GM23338 (cell line): ENCODE measurements at regions not wholly inside any gene's neighbourhood (a gene's known extent, or its start where the extent isn't known, plus 50 kb on each side); places are given as distances from the start of the nearest gene placed in this dataset.

Experiments
- ATAC-seq: fragments of 200-7000 bp; cut with Tn5 transposase; 3 replicates; pipeline ENCODE4 v1.9.1; 2020
- DNase-seq: peaks from one replicate; pipeline ENCODE4 v3.0.0-alpha.2; 2015; ENCODE audit warnings: low spot score
- H2AFZ ChIP-seq: fragments of 200-600 bp; sonication (generic); 2 replicates; pipeline ENCODE4 v1.8.0; 2016; ENCODE audit warnings: antibody characterized with exemption, mild to moderate bottlenecking, moderate library complexity
- H3F3A ChIP-seq: fragments of 200-600 bp; sonication (generic); replicated peaks from 2 replicates; pipeline ENCODE4 v1.8.0; 2017; ENCODE audit warnings: antibody characterized with exemption, mixed run types, low read depth
- H3K27ac ChIP-seq: fragments of 200-600 bp; sonication (generic); 2 replicates; pipeline ENCODE4 v1.6.1; 2016; ENCODE audit warnings: low read depth
- H3K27me3 ChIP-seq: fragments of 200-600 bp; sonication (generic); 2 replicates; pipeline ENCODE4 v1.8.0; 2016; ENCODE audit warnings: mild to moderate bottlenecking, mixed run types, moderate library complexity; ENCODE audit not compliant: insufficient read depth
- H3K36me3 ChIP-seq: fragments of 200-600 bp; sonication (generic); 2 replicates; pipeline ENCODE4 v1.8.0; 2016; ENCODE audit warnings: mild to moderate bottlenecking; ENCODE audit not compliant: insufficient read depth
- H3K4me1 ChIP-seq: fragments of 200-600 bp; sonication (generic); 2 replicates; pipeline ENCODE4 v1.8.0; 2016; ENCODE audit warnings: mild to moderate bottlenecking, moderate library complexity; ENCODE audit not compliant: insufficient read depth
- H3K4me2 ChIP-seq: fragments of 200-600 bp; sonication (generic); 2 replicates; pipeline ENCODE4 v1.7.1; 2017; ENCODE audit warnings: mixed run types
- H3K4me3 ChIP-seq: fragments of 200-600 bp; sonication (generic); 2 replicates; pipeline ENCODE4 v1.6.1; 2016; ENCODE audit warnings: mixed run types
- H3K79me2 ChIP-seq: fragments of 200-600 bp; sonication (generic); replicated peaks from 2 replicates; pipeline ENCODE4 v1.8.0; 2017; ENCODE audit warnings: mild to moderate bottlenecking; ENCODE audit not compliant: insufficient read depth
- H3K9me2 ChIP-seq: fragments of 200-600 bp; sonication (generic); 2 replicates; pipeline ENCODE4 v1.8.0; 2017; ENCODE audit not compliant: insufficient read depth
- H4K20me1 ChIP-seq: fragments of 200-600 bp; sonication (generic); replicated peaks from 2 replicates; pipeline ENCODE4 v1.8.0; 2017; ENCODE audit warnings: mild to moderate bottlenecking; ENCODE audit not compliant: insufficient read depth
- H3K27ac Mint-ChIP-seq: 2 replicates; pipeline ENCODE4 v1.8.0; 2020; ENCODE audit warnings: inconsistent platforms, mild to moderate bottlenecking, moderate library complexity, mixed read lengths
- H3K27me3 Mint-ChIP-seq: 3 replicates; pipeline ENCODE4 v1.8.0; 2022; ENCODE audit warnings: low read depth, mild to moderate bottlenecking, moderate library complexity, mixed read lengths, inconsistent platforms; ENCODE audit not compliant: insufficient read depth, poor library complexity
- H3K36me3 Mint-ChIP-seq: 3 replicates; pipeline ENCODE4 v1.8.0; 2021; ENCODE audit warnings: low read depth, mild to moderate bottlenecking, inconsistent platforms, moderate library complexity, mixed read lengths
- H3K4me1 Mint-ChIP-seq: 3 replicates; pipeline ENCODE4 v1.8.0; 2020; ENCODE audit warnings: mild to moderate bottlenecking, inconsistent platforms, mixed read lengths
- H3K4me3 Mint-ChIP-seq: 3 replicates; pipeline ENCODE4 v1.8.0; 2021; ENCODE audit warnings: moderate library complexity, mild to moderate bottlenecking, inconsistent platforms, mixed read lengths
- H3K9me3 Mint-ChIP-seq: 3 replicates; pipeline ENCODE4 v1.8.0; 2020; ENCODE audit warnings: moderate library complexity, mild to moderate bottlenecking, inconsistent platforms, mixed read lengths
- CREB1 ChIP-seq: fragments of 250-450 bp; sonication (Bioruptor Pico); IDR thresholded peaks from 2 replicates; pipeline ENCODE4 v1.5.0; 2020; ENCODE audit warnings: low read depth, mild to moderate bottlenecking, moderate library complexity
- EZH2 ChIP-seq: fragments of 200-600 bp; sonication (generic); IDR thresholded peaks from one replicate; pipeline ENCODE4 v1.8.0; 2017; ENCODE audit warnings: antibody characterized with exemption, mild to moderate bottlenecking, low read depth; ENCODE audit not compliant: unreplicated experiment
- EZH2phosphoT487 ChIP-seq: fragments of 200-600 bp; sonication (generic); IDR thresholded peaks from one replicate; pipeline ENCODE4 v1.8.1; 2018; ENCODE audit warnings: antibody characterized with exemption; ENCODE audit not compliant: unreplicated experiment
- JUNB ChIP-seq: IDR thresholded peaks from one replicate; pipeline ENCODE4 v1.6.1; 2016; ENCODE audit warnings: antibody characterized with exemption; ENCODE audit not compliant: unreplicated experiment
- NANOG ChIP-seq: IDR thresholded peaks from 2 replicates; pipeline ENCODE4 v1.6.1; 2016; ENCODE audit warnings: antibody characterized with exemption, borderline replicate concordance
- STAT1 ChIP-seq: IDR thresholded peaks from one replicate; pipeline ENCODE4 v1.6.1; 2016; ENCODE audit warnings: antibody characterized with exemption; ENCODE audit not compliant: unreplicated experiment
- ZNF331 ChIP-seq: fragments of 250-450 bp; sonication (Bioruptor Pico); IDR thresholded peaks from 2 replicates; pipeline ENCODE4 v1.5.0; 2020; ENCODE audit warnings: low read depth, mild to moderate bottlenecking, moderate library complexity
- TF ChIP-seq, protein P1 (sequence below): IDR thresholded peaks from one replicate; pipeline ENCODE4 v1.6.1; 2018; ENCODE audit warnings: antibody characterized with exemption; ENCODE audit not compliant: unreplicated experiment
- TF ChIP-seq, protein P2 (sequence below), 2 experiments: fragments of 200-600 bp in 1 of 2; sonication (generic) in 1 of 2; conservative IDR thresholded peaks; 2 replicates each; pipeline versions ENCODE4 v1.5.1 to v1.6.1; 2016 to 2017; ENCODE audit warnings: antibody characterized with exemption in 2 of 2, low read depth in 2 of 2, mild to moderate bottlenecking in 2 of 2, moderate library complexity in 1 of 2

GRCh38 chr3:161913786-161914389 is 417.3 kb downstream of the OTOL1 start:
- Histone ChIP-seq H3K4me2 (no peak overlapping the region), H3K4me1 (no peaks in the 10 kb centered on the region), H3K27ac (no peak overlapping the region), H3K9me2 (no peaks in the 10 kb centered on the region), H3K36me3 (no peaks in the 10 kb centered on the region), H4K20me1 (no peaks in the 10 kb centered on the region), H3K79me2 (no peaks in the 10 kb centered on the region), H2AFZ (no peak overlapping the region), H3K27me3 (no peaks in the 10 kb centered on the region), H3F3A (no peaks in the 10 kb centered on the region), H3K4me3 (no peak overlapping the region)
- Mint-ChIP-seq H3K9me3 (peaks cover 7% of the 10 kb centered on the region; the same call in 2 of the 3 replicates), H3K27ac (no peak overlapping the region), H3K36me3 (peaks cover 7% of the 10 kb centered on the region; the same call in 2 of the 3 replicates), H3K4me3 (no peak overlapping the region), H3K4me1 (peaks cover 6% of the 10 kb centered on the region; the same call in 1 of the 3 replicates), H3K27me3 (peaks cover 2% of the 10 kb centered on the region)
- DNase-seq (no peak), ATAC-seq (no peak)
- TF ChIP-seq NANOG: no peak
- no peak for TF ChIP-seq EZH2
- TF ChIP-seq ZNF331 (CRISPR knock-in tag): no peak
- TF ChIP-seq STAT1: no peak
- TF ChIP-seq JUNB: no peak
- TF ChIP-seq, protein P1, sequence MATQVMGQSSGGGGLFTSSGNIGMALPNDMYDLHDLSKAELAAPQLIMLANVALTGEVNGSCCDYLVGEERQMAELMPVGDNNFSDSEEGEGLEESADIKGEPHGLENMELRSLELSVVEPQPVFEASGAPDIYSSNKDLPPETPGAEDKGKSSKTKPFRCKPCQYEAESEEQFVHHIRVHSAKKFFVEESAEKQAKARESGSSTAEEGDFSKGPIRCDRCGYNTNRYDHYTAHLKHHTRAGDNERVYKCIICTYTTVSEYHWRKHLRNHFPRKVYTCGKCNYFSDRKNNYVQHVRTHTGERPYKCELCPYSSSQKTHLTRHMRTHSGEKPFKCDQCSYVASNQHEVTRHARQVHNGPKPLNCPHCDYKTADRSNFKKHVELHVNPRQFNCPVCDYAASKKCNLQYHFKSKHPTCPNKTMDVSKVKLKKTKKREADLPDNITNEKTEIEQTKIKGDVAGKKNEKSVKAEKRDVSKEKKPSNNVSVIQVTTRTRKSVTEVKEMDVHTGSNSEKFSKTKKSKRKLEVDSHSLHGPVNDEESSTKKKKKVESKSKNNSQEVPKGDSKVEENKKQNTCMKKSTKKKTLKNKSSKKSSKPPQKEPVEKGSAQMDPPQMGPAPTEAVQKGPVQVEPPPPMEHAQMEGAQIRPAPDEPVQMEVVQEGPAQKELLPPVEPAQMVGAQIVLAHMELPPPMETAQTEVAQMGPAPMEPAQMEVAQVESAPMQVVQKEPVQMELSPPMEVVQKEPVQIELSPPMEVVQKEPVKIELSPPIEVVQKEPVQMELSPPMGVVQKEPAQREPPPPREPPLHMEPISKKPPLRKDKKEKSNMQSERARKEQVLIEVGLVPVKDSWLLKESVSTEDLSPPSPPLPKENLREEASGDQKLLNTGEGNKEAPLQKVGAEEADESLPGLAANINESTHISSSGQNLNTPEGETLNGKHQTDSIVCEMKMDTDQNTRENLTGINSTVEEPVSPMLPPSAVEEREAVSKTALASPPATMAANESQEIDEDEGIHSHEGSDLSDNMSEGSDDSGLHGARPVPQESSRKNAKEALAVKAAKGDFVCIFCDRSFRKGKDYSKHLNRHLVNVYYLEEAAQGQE: no peak
- no peak for TF ChIP-seq EZH2phosphoT487
- no peak for TF ChIP-seq CREB1 (CRISPR knock-in tag)

GRCh38 chr3:161914703-161915417 is 418.3 kb downstream of the OTOL1 start:
- H3K36me3 ChIP-seq: no peaks in the 10 kb centered on the region
- H3K4me3 ChIP-seq: no peak overlapping the region
- no peaks in the 10 kb centered on the region for H3F3A ChIP-seq
- H3K4me1 ChIP-seq: no peaks in the 10 kb centered on the region
- H3K9me3 Mint-ChIP-seq: peaks cover 17% of the 10 kb centered on the region; the same call in 2 of the 3 replicates
- peaks cover 6% of the 10 kb centered on the region; the same call in 1 of the 3 replicates for H3K4me1 Mint-ChIP-seq
- no peaks in the 10 kb centered on the region for H4K20me1 ChIP-seq
- H3K4me2 ChIP-seq: no peak overlapping the region
- H2AFZ ChIP-seq: 0 out of 2 replicates have a peak overlapping the region, but pooled peaks have one; percentile 18
- DNase-seq (peak; percentile 71), ATAC-seq (peak; percentile 92)
- no peak overlapping the region for H3K27ac ChIP-seq
- no peaks in the 10 kb centered on the region for H3K27me3 ChIP-seq
- H3K27me3 Mint-ChIP-seq: peaks cover 2% of the 10 kb centered on the region
- H3K79me2 ChIP-seq: no peaks in the 10 kb centered on the region
- H3K36me3 Mint-ChIP-seq: peaks cover 14% of the 10 kb centered on the region; the same call in 2 of the 3 replicates
- no peak overlapping the region for H3K27ac Mint-ChIP-seq
- H3K4me3 Mint-ChIP-seq: no peak overlapping the region
- no peaks in the 10 kb centered on the region for H3K9me2 ChIP-seq
- no peak for TF ChIP-seq EZH2
- TF ChIP-seq, protein P2, sequence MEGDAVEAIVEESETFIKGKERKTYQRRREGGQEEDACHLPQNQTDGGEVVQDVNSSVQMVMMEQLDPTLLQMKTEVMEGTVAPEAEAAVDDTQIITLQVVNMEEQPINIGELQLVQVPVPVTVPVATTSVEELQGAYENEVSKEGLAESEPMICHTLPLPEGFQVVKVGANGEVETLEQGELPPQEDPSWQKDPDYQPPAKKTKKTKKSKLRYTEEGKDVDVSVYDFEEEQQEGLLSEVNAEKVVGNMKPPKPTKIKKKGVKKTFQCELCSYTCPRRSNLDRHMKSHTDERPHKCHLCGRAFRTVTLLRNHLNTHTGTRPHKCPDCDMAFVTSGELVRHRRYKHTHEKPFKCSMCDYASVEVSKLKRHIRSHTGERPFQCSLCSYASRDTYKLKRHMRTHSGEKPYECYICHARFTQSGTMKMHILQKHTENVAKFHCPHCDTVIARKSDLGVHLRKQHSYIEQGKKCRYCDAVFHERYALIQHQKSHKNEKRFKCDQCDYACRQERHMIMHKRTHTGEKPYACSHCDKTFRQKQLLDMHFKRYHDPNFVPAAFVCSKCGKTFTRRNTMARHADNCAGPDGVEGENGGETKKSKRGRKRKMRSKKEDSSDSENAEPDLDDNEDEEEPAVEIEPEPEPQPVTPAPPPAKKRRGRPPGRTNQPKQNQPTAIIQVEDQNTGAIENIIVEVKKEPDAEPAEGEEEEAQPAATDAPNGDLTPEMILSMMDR (conservative IDR thresholded peaks at IDR 0.05; ENCODE audit: low read depth in 2 of 2): peak; percentile 77 to 89
